ENCODE measurements at regions not wholly inside any gene's neighbourhood (a gene's known extent, or its start where the extent isn't known, plus 50 kb on each side); places are given as distances from the start of the nearest gene placed in this dataset.

- DNase-seq, result no peak
- Mint-ChIP-seq H3K4me1 (no peaks in the 10 kb centered on the region), H3K9me3 (peaks cover 8 to 52% (median 21%) of the 10 kb centered on the region in 6 donors), H3K27me3 (ENCODE audit: low read depth in 3 of 3) (peaks cover 0 to 7% (median 1%) of the 10 kb centered on the region in 3 donors), H3K36me3 (peaks cover 0 to 4% (median 0%) of the 10 kb centered on the region in 3 donors), H3K4me3 (no peak overlapping the region), H3K27ac (no peak overlapping the region)
These were observed 1440.7 kb upstream of the ZEB2 start for GRCh38 chr2:145960479-145961163.

DNA sequence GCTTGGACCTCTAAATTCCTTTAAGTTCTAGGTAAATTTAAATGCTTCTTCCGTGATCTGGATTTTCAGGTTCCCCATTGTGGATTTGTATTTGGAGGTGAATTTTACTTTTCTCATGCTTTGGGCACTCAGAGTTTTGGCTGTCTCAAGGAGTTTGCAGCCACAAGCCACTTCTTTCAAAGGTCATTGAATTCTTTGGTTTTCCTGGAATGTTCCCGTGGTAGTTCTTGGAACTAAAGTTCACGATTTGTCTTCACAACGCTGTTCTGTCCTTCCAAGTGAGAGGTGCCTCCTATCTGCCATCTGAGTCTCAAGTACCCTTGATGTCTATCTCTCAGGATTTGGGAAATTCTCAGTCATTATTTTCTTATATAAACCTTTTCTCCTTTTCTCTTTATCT, 1438.7 kb upstream of the ZEB2 start:
- H3K9me3 Mint-ChIP-seq, result peaks cover 15 to 68% (median 23%) of the 10 kb centered on the region in 6 donors
- H3K4me1 Mint-ChIP-seq, result no peaks in the 10 kb centered on the region
- peaks cover 0 to 7% (median 1%) of the 10 kb centered on the region in 3 donors for H3K27me3 Mint-ChIP-seq (ENCODE audit: low read depth in 3 of 3)
- H3K36me3 Mint-ChIP-seq, result peaks cover 0 to 4% (median 0%) of the 10 kb centered on the region in 3 donors
- H3K4me3 Mint-ChIP-seq, result no peak overlapping the region
- no peak for DNase-seq
- no peak overlapping the region for H3K27ac Mint-ChIP-seq

DNA sequence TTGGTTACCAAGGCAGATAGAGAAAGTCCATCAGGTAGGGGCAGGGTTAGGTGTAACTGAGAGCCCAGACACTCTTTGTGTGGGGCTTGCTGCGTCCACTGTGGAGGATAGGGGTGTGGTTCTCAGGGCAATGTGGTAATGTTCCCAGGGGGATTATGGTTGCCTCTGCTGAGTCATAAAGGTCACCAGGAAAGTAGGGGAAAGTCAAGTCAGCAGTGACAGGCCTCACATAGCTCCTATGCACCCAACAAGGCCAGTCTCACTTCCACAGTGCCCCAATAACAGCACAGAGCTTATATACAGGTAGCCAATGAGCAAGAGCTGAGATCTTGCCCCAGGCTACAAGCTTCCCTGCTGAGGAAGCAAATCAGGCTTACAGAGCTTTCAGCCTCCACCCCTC, 1438.0 kb upstream of the ZEB2 start:
- DNase-seq, result no peak
- Mint-ChIP-seq H3K27ac (no peak overlapping the region), H3K9me3 (peaks cover 19 to 72% (median 24%) of the 10 kb centered on the region in 6 donors), H3K4me1 (no peaks in the 10 kb centered on the region), H3K27me3 (ENCODE audit: low read depth in 3 of 3) (peaks cover 0 to 7% (median 1%) of the 10 kb centered on the region in 3 donors), H3K36me3 (peaks cover 0 to 4% (median 0%) of the 10 kb centered on the region in 3 donors), H3K4me3 (no peak overlapping the region)

- Mint-ChIP-seq H3K4me3 (no peak overlapping the region), H3K9me3 (peaks cover under 1 to 11% (median 5%) of the 10 kb centered on the region in 6 donors), H3K4me1 (no peaks in the 10 kb centered on the region), H3K27ac (no peak overlapping the region), H3K36me3 (no peaks in the 10 kb centered on the region), H3K27me3 (ENCODE audit: low read depth in 3 of 3) (peaks cover 0 to 1% (median 0%) of the 10 kb centered on the region in 3 donors)
- DNase-seq, result no peak
These were observed 1420.0 kb upstream of the ZEB2 start for GRCh38 chr2:145939949-145940348.

GRCh38 chr2:145935016-145935415, 1415.1 kb upstream of the ZEB2 start:
- no peak for DNase-seq
- H3K27ac Mint-ChIP-seq, result no peak overlapping the region
- no peaks in the 10 kb centered on the region for H3K36me3 Mint-ChIP-seq
- H3K27me3 Mint-ChIP-seq (ENCODE audit: low read depth in 3 of 3), result no peaks in the 10 kb centered on the region
- H3K4me3 Mint-ChIP-seq, result no peak overlapping the region
- peaks cover 0 to 7% (median 1%) of the 10 kb centered on the region in 6 donors for H3K9me3 Mint-ChIP-seq
- H3K4me1 Mint-ChIP-seq, result no peaks in the 10 kb centered on the region

GRCh38 chr2:145931781-145932395, 1412.0 kb upstream of the ZEB2 start:
- DNase-seq, result no peak
- no peak overlapping the region for H3K4me3 Mint-ChIP-seq

DNA sequence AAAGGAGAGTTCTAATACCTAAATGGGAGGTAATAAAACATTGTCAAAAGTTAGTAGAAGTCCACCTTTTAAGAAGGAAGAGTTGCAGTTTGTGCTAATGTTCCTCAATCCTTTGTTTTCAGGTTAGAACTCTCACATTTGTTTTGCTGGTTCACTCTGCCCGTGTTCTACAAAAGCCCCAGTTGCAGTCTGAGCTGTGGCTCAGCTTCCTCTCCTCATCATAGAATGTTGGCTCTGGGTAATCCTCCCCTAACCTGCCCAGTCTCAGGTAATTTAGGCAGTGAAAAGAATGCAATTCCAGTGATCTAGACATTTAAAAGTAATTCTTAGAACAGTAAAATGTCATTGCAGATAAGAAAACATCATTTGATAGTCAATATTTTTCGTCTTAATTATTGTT, 1410.4 kb upstream of the ZEB2 start:
- H3K27me3 Mint-ChIP-seq (ENCODE audit: low read depth in 3 of 3), result peaks cover 0 to 2% (median 0%) of the 10 kb centered on the region in 3 donors

More at GRCh38 chr2:145931781-145932395, 1412.0 kb upstream of the ZEB2 start:
- no peak overlapping the region for H3K27ac Mint-ChIP-seq
- peaks cover 0 to 5% (median 3%) of the 10 kb centered on the region in 6 donors for H3K9me3 Mint-ChIP-seq
- peaks cover 0 to 2% (median 0%) of the 10 kb centered on the region in 3 donors for H3K27me3 Mint-ChIP-seq (ENCODE audit: low read depth in 3 of 3)
- no peaks in the 10 kb centered on the region for H3K36me3 Mint-ChIP-seq
- H3K4me1 Mint-ChIP-seq, result no peaks in the 10 kb centered on the region

GRCh38 chr2:145927131-145927950, 1407.4 kb upstream of the ZEB2 start:
- no peak overlapping the region for H3K27ac Mint-ChIP-seq
- no peaks in the 10 kb centered on the region for H3K4me1 Mint-ChIP-seq
- H3K36me3 Mint-ChIP-seq, result no peaks in the 10 kb centered on the region
- no peak for DNase-seq
- peaks cover 0 to 2% (median 0%) of the 10 kb centered on the region in 3 donors for H3K27me3 Mint-ChIP-seq (ENCODE audit: low read depth in 3 of 3)
- H3K9me3 Mint-ChIP-seq, result peaks cover 0 to 5% (median 2%) of the 10 kb centered on the region in 6 donors
- H3K4me3 Mint-ChIP-seq, result no peak overlapping the region

More for the DNA sequence above, 1410.4 kb upstream of the ZEB2 start:
- Mint-ChIP-seq H3K4me3 (no peak overlapping the region), H3K36me3 (no peaks in the 10 kb centered on the region), H3K9me3 (peaks cover 0 to 5% (median 2%) of the 10 kb centered on the region in 6 donors), H3K4me1 (no peaks in the 10 kb centered on the region), H3K27ac (no peak overlapping the region)
- no peak for DNase-seq

DNA sequence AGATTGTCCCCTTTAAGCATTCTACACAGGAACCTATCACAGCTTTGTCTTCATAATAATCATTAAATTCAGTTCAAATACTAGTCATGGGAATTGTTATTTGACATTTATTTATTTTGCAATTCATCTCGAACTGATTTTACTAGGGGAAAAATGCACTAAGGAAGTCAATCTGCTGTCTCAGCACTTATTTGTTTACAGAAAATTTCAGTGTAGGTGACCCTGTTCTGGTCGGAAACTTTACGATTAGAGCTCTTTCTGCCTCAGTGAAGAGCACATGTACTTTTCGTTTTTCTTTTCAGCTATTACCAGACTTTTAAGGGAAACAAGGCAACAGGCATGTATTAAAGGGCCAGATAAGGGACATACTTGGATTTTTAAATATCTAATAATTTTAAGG, 1405.7 kb upstream of the ZEB2 start:
- DNase-seq, result no peak
- Mint-ChIP-seq H3K4me3 (no peak overlapping the region), H3K27ac (no peak overlapping the region), H3K9me3 (peaks cover 0 to 5% (median under 1%) of the 10 kb centered on the region in 6 donors), H3K4me1 (no peaks in the 10 kb centered on the region), H3K27me3 (ENCODE audit: low read depth in 3 of 3) (peaks cover 0 to 2% (median 0%) of the 10 kb centered on the region in 3 donors), H3K36me3 (no peaks in the 10 kb centered on the region)

DNA sequence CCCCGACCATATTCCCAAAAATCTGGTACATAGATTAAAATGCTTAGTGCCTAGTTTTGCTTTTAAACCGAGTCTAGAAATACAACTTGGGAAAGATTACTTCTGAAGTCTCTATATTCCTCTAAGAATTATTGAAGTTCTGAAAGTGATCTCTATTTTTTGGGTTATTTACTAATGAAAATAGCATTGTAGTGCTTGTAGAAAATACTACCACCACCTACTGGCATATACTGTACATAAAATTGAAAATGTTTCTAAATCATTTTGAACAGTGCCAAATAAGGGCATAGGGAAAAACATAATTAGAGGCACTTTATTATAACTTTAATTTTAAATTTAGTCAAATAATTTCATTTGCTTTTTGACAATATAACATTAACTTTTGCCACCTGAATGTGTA, 1399.6 kb upstream of the ZEB2 start:
- Mint-ChIP-seq H3K27me3 (ENCODE audit: low read depth in 3 of 3) (no peaks in the 10 kb centered on the region), H3K4me1 (no peaks in the 10 kb centered on the region), H3K27ac (no peak overlapping the region), H3K36me3 (no peaks in the 10 kb centered on the region), H3K9me3 (peaks cover 0 to 2% (median 0%) of the 10 kb centered on the region in 6 donors), H3K4me3 (no peak overlapping the region)
- no peak for DNase-seq

DNA sequence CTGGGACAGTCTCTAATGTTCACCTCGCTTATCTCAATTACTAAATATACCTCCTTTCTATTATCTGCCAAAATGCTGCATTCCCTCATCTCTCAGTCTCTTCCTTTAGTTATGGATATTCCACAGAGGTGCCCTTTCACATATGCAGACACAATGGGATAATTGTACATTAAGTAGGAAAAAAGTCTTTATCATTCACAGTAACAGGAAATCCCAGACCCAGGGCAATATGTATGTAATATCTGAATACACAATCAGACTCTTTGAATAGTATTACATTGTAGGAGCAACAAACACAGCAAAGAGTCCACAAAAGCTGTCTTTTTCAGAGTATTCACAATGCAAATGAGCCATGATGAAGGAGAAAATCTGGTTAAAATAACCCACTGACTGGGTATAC, 1399.0 kb upstream of the ZEB2 start:
- no peak overlapping the region for H3K4me3 Mint-ChIP-seq
- H3K27ac Mint-ChIP-seq, result no peak overlapping the region
- no peaks in the 10 kb centered on the region for H3K27me3 Mint-ChIP-seq (ENCODE audit: low read depth in 3 of 3)
- peaks cover 0 to 2% (median 0%) of the 10 kb centered on the region in 6 donors for H3K9me3 Mint-ChIP-seq
- no peak for DNase-seq
- H3K4me1 Mint-ChIP-seq, result no peaks in the 10 kb centered on the region
- H3K36me3 Mint-ChIP-seq, result no peaks in the 10 kb centered on the region

- no peak for DNase-seq
- H3K9me3 Mint-ChIP-seq, result peaks cover 0 to 4% (median 0%) of the 10 kb centered on the region in 6 donors
- no peak overlapping the region for H3K4me3 Mint-ChIP-seq
- no peak overlapping the region for H3K27ac Mint-ChIP-seq
- H3K4me1 Mint-ChIP-seq, result no peaks in the 10 kb centered on the region
- H3K36me3 Mint-ChIP-seq, result no peaks in the 10 kb centered on the region
- H3K27me3 Mint-ChIP-seq (ENCODE audit: low read depth in 3 of 3), result no peaks in the 10 kb centered on the region
These were observed 1396.9 kb upstream of the ZEB2 start for GRCh38 chr2:145916799-145917198.

- DNase-seq, result no peak
- Mint-ChIP-seq H3K4me3 (no peak overlapping the region), H3K27ac (no peak overlapping the region), H3K36me3 (no peaks in the 10 kb centered on the region), H3K9me3 (peaks cover 0 to 4% (median 0%) of the 10 kb centered on the region in 6 donors), H3K27me3 (ENCODE audit: low read depth in 3 of 3) (no peaks in the 10 kb centered on the region), H3K4me1 (no peaks in the 10 kb centered on the region)
These were observed 1394.8 kb upstream of the ZEB2 start for GRCh38 chr2:145914716-145915115.

DNA sequence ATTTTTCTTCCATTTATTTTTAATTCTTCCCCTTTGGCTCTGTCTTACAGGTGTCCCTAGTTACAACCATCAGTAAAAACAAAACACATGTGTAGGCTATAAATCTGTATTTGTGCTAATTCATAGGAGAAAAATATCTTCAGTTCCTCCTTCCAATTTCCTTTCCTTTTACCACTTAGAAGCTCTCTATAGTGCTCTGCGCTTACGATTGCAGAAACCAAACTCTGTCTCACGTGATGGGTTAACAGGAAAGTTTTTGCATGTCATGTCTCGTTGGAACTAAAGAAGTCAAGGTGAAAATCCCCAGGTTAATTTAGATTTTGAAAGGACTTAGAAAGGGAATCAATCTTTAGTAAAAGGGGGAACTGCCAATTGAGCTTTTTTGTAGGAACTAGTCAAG, 1390.5 kb upstream of the ZEB2 start:
- no peak overlapping the region for H3K27ac Mint-ChIP-seq
- no peaks in the 10 kb centered on the region for H3K4me1 Mint-ChIP-seq
- peaks cover 0 to 2% (median 0%) of the 10 kb centered on the region in 6 donors for H3K9me3 Mint-ChIP-seq
- H3K27me3 Mint-ChIP-seq (ENCODE audit: low read depth in 3 of 3), result no peaks in the 10 kb centered on the region
- no peak for DNase-seq
- no peaks in the 10 kb centered on the region for H3K36me3 Mint-ChIP-seq
- no peak overlapping the region for H3K4me3 Mint-ChIP-seq
